DMS53 treated with DMSO at 0.1 percent for 48 hours (cell line): ENCODE measurements at regions not wholly inside any gene's neighbourhood (a gene's known extent, or its start where the extent isn't known, plus 50 kb on each side); places are given as distances from the start of the nearest gene placed in this dataset.

Experiments
- DNase-seq: peaks from one replicate; lab custom pipeline; 2025; ENCODE audit not compliant: unreplicated experiment; lab: John Stamatoyannopoulos, UW

DNA sequence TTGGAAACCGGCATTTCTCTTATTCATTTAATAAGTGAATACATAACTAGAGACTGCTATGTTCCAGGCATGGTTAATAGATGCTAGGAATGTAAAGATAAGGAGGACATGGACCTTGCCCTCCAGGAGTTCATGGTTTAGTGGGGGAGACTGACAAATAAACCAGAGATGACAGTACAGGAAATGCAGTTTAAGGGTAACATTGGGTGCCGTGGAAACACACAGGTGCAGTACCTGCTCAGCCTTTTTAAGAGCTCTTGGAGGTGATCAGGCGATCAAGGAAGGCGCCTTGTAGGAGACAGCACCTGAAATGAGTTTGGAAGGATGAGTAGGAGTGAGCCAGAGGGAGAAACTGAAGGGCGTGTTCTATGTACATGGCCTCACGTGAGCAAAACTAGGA is 145.8 kb downstream of the AASDH start:
- DNase-seq: no peak

DNA sequence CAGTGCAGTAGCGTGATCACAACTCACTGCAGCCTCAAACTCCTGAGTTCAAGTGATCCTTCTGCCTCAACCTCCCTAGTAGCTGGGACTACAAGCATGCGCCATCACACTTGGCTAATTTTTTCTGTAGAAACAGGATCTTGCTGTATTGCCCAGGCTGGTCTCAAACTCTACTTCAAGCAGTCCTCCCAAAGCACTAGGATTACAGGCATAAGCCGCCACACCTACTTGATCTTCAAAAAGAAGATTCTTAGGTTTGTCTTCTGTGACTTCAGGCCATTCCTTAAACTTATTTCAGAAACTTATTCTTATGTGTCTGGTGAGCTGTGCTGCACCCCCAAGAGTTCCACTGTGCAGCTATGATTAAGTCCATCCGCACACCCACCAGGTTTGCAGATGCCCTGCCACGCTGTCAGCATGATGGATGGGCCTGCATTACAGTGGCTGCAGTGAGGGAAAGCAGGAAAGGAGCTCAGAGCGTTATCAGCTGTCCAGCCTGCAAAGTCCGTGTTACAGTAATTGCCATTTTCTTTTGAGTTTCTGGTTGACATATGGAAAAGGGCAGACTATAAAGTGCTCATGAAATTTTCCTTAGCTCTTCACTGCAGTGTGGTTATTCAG is 146.6 kb downstream of the AASDH start:
- DNase-seq: no peak

DNA sequence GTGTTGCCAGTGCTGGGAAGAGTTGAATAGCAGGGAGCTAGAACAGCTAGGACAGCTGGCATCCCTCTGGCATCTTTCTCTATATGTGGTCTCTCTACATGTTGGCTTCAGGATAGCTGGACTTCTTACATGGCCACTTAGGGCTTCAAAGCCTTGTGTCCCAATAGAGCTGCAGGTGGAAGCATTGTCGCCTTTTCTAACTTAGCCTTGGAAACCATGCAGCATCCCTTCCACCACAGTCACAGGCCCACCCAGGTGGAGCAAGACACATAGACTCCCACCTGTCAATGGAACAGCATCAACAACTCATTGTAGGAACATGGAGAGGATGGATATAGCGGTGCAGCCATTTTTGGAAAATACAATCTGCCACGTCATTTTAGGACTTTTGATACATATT is 149.0 kb downstream of the AASDH start:
- no peak for DNase-seq

- DNase-seq: no peak
Measured at GRCh38 chr4:56235725-56236124, 151.6 kb downstream of the AASDH start.

GRCh38 chr4:56235011-56235410 is 152.3 kb downstream of the AASDH start:
- DNase-seq: no peak

DNA sequence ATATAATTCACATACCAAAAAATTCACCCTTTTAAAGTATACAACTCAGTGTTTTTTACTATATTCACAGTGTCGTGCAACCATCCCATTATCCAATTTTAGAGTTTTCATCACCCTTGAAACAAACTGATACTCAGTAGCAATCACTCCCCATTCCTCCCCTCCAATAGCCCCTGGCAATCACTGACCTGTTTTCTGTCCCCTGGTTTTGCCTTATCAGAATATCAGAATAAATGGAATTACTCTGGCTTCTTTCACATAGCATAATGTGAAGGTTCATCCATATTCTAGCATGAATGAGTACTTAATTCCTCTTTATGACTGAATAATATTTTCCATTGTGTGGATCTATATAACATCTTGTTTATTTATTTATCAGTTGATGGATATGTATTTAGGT is 153.2 kb downstream of the AASDH start:
- no peak for DNase-seq

GRCh38 chr4:56231410-56231809 is 155.9 kb downstream of the AASDH start:
- DNase-seq: no peak

- DNase-seq: no peak
Measured at GRCh38 chr4:56229947-56230346, 157.3 kb downstream of the AASDH start.

GRCh38 chr4:56227301-56227835 is 159.9 kb downstream of the AASDH start:
- DNase-seq: no peak

DNA sequence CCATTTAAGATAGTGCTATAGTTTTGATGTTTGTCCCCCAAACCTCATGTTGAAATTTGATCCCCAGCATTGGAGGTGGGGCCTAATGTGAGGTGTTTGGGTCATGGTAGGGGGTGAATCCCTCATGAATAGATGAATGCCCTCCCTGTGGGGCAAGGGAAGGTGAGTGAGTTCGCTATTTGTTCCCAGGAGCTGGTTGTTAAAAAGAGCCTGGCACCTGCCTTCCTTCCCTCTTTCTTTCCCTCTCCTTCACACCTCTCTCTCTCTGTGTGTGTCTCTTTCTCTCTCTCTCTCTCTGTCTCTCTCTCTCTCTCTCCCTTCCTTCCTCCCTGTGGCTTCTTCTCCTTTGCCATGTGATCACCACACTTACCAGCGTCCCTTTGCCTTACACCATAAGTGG is 160.7 kb downstream of the AASDH start:
- DNase-seq: no peak

- DNase-seq: no peak
Measured at GRCh38 chr4:56224641-56225040, 162.7 kb downstream of the AASDH start.

- no peak for DNase-seq
Measured at GRCh38 chr4:56222514-56222913, 164.8 kb downstream of the AASDH start.

- no peak for DNase-seq
Measured at GRCh38 chr4:56220261-56220660, 167.0 kb downstream of the AASDH start.

- DNase-seq: no peak
Measured at GRCh38 chr4:56219447-56219846, 167.8 kb downstream of the AASDH start.

- DNase-seq: no peak
Measured at GRCh38 chr4:56218230-56218895, 168.9 kb downstream of the AASDH start.

GRCh38 chr4:56217343-56217890 is 169.9 kb downstream of the AASDH start:
- no peak for DNase-seq

- DNase-seq: no peak
Measured at GRCh38 chr4:56215901-56216300, 171.4 kb downstream of the AASDH start.

GRCh38 chr4:56215141-56215783 is 172.0 kb downstream of the AASDH start:
- no peak for DNase-seq

- no peak for DNase-seq
Measured at GRCh38 chr4:56213543-56213942, 173.7 kb downstream of the AASDH start.

GRCh38 chr4:56212774-56213173 is 174.5 kb downstream of the AASDH start:
- no peak for DNase-seq

GRCh38 chr4:56211202-56211601 is 176.1 kb downstream of the AASDH start:
- no peak for DNase-seq

DNA sequence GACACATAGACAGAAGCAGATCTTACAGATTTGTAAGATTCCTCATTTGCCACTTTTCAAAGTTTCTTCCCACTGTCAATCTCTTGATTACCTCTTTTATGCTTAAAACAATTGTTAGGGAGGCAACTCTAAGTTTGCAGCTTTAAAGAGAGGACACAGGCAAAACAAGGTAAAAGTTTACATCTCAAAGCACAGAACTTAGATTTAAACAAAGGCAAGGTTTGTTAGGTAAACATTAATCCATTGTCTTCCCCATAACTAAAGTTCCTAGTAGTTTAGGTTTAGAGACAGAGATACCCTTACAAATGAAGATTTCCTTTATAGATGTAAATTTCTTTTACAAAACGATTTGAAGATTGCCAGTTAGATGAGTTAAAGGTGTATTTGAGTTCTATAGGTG is 176.9 kb downstream of the AASDH start:
- no peak for DNase-seq
